HL-60 (cell line): ENCODE measurements at regions not wholly inside any gene's neighbourhood (a gene's known extent, or its start where the extent isn't known, plus 50 kb on each side); places are given as distances from the start of the nearest gene placed in this dataset.

Experiments used
- DNase-seq, 2 experiments: peaks; one replicate each; pipeline ENCODE4 v3.0.0-alpha.2; 2010 to 2020; ENCODE audit warnings: low read depth in 1 of 2, low spot score in 1 of 2
- H3K27ac ChIP-seq: fragments of 250-450 bp; sonication (Bioruptor Pico); replicated peaks from 2 replicates; pipeline ENCODE4 v1.5.1; 2020; ENCODE audit warnings: mild to moderate bottlenecking, moderate library complexity
- H3K27me3 ChIP-seq: fragments of 250-450 bp; sonication (Bioruptor Pico); 2 replicates; pipeline ENCODE4 v1.5.1; 2021; ENCODE audit warnings: mild to moderate bottlenecking, moderate library complexity; ENCODE audit not compliant: insufficient read depth, poor library complexity, severe bottlenecking
- H3K4me3 ChIP-seq: replicated peaks from 2 replicates; pipeline ENCODE4 v1.5.1; 2011; ENCODE audit warnings: mild to moderate bottlenecking, control low read depth, low read length; ENCODE audit not compliant: insufficient read depth
- GABPA ChIP-seq: IDR thresholded peaks from 2 replicates; pipeline ENCODE4 v1.6.1; 2012; ENCODE audit warnings: low read depth
- POLR2AphosphoS5 ChIP-seq: IDR thresholded peaks from 2 replicates; pipeline ENCODE4 v1.6.1; 2012; ENCODE audit warnings: low read depth
- REST ChIP-seq: IDR thresholded peaks from 2 replicates; pipeline ENCODE4 v1.6.1; 2012; ENCODE audit warnings: low read depth; ENCODE audit not compliant: insufficient replicate concordance
- SPI1 ChIP-seq: IDR thresholded peaks from 2 replicates; pipeline ENCODE4 v1.6.1; 2012; ENCODE audit warnings: low read depth, mild to moderate bottlenecking, borderline replicate concordance
- TF ChIP-seq, protein P1 (sequence below): IDR thresholded peaks from one replicate; pipeline ENCODE4 v1.5.1; 2011; ENCODE audit warnings: low read length, control low read depth, inconsistent platforms; ENCODE audit not compliant: insufficient read depth

DNA sequence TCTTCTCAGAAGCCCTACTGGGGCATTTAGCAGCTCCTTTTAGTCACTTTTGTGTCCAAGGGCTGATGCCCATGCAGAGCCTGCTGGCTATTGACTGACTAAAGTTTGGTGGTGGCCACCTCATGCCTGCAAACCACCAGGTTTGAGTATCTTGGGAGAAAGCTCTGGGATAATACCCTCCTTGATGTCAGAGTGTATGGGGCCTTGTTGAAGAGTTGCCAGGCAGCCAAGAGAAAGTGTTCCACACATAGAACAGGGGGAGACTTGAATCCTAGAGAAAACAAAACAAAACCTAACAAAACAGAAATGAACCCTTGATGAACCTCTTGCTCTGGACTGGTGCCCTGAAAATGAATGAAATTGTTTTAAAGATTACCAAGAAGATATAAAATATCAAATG lies 1024.6 kb downstream of the SORCS1 start:
- Histone ChIP-seq H3K27ac (no peak overlapping the region), H3K27me3 (no peaks in the 10 kb centered on the region), H3K4me3 (no peak overlapping the region)
- TF ChIP-seq, protein P1, sequence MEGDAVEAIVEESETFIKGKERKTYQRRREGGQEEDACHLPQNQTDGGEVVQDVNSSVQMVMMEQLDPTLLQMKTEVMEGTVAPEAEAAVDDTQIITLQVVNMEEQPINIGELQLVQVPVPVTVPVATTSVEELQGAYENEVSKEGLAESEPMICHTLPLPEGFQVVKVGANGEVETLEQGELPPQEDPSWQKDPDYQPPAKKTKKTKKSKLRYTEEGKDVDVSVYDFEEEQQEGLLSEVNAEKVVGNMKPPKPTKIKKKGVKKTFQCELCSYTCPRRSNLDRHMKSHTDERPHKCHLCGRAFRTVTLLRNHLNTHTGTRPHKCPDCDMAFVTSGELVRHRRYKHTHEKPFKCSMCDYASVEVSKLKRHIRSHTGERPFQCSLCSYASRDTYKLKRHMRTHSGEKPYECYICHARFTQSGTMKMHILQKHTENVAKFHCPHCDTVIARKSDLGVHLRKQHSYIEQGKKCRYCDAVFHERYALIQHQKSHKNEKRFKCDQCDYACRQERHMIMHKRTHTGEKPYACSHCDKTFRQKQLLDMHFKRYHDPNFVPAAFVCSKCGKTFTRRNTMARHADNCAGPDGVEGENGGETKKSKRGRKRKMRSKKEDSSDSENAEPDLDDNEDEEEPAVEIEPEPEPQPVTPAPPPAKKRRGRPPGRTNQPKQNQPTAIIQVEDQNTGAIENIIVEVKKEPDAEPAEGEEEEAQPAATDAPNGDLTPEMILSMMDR = no peak
- TF ChIP-seq GABPA (no peak), POLR2AphosphoS5 (no peak), REST (no peak), SPI1 (no peak)
- no peak for DNase-seq

DNA sequence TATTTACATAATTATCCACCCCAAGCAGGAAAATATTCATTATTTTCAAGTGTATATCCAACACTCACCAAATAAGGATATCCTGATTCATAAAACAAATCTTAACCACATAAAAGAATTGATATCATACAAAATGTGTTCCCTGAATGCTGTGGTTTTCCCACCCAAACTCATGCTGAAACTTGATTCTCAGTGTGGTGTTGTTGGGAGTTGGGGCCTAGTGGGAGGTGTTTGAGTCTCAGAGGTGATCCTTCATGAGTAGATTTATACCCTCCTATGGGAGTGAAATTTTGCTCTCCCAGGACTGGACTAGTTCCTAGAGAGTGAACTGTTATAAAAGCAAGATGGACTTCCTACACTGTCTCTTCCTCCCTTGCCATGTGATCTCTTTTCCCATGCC lies 1028.3 kb downstream of the SORCS1 start:
- no peak for TF ChIP-seq SPI1
- TF ChIP-seq REST = no peak
- no peak for TF ChIP-seq POLR2AphosphoS5
- TF ChIP-seq GABPA = no peak
- TF ChIP-seq, protein P1 = no peak
- H3K4me3 ChIP-seq = no peak overlapping the region
- no peak for DNase-seq
- no peaks in the 10 kb centered on the region for H3K27me3 ChIP-seq
- no peak overlapping the region for H3K27ac ChIP-seq

DNA sequence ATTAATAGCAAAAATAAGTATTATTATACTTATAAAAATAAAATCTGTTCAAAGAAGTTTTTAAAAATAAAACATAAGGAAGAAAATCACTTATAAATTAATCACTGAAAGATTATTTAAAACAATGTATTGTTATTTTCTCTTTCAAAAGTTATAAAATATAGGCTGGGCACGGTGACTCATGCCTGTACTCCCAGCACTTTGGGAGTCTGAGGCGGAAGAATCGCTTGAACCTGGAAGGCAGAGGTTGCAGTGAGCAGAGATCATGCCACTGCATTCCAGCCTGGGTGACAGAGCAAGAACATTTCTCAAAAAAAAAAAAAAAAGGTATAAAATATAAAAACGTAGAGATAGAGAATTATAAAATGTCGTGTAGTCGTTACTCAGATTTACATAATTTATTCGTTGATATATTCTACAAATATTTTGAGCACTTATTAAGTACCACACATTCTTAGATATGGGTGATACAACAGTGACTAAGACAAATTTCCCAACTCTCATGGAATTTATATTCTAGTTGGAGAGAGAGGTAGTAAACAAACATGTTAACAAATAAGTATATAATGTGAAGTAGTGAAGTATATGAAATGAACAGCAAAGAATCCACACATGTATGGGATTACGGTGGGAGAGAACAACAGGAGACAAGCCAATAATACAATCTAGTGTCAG lies 1030.0 kb downstream of the SORCS1 start:
- no peak overlapping the region for H3K4me3 ChIP-seq
- H3K27ac ChIP-seq = no peak overlapping the region
- no peaks in the 10 kb centered on the region for H3K27me3 ChIP-seq
- TF ChIP-seq SPI1 = no peak
- no peak for TF ChIP-seq REST
- TF ChIP-seq, protein P1 = no peak
- TF ChIP-seq POLR2AphosphoS5 = no peak
- no peak for TF ChIP-seq GABPA
- DNase-seq = no peak
